ENCODE measurements at regions not wholly inside any gene's neighbourhood (a gene's known extent, or its start where the extent isn't known, plus 50 kb on each side); places are given as distances from the start of the nearest gene placed in this dataset.

DNA sequence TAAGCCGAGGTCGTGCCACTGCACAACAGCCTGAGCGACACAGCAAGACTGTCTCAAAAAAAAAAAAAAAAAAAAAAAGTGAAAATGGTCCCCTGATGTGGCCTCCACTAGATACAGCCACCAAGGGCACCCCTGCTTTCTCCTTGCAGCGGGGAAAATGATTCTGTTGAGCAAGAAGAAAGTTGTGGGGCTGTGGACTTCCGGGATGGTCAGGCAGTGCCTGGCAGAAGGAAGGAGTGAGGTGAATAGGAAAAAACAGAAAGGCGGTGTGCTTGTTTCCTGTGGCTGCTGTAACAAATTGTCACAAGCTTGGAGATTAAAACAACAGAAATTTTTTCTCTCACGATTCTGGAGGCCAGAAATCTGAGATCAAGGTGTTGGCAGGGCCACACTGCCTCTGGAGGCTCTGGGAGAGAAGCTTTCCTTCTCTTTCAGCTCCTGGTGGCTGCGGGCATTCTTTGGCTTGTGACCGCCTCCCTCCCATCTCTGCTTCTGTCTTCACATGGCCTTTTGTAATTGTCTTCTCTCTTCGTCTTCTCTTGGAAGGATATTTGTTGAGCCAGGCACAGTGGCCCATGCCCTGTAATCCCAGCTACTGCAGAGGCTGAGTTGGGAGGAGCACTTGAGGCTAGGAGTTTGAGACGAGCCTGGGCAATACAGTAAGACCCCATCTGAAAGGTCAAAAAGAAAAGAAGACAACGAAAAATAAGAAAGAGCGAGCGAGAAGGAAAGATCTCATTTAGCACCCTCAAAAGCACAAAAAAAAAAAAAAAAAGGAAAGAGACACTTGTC, 116.6 kb upstream of the MED13L start:
- Histone ChIP-seq H3K9me3 (ENCODE audit: control insufficient read depth in 2 of 2, low read length in 2 of 2) (peaks cover 0 to 3% of the 10 kb centered on the region in 2 donors), H3K36me3 (ENCODE audit: control insufficient read depth in 2 of 2, insufficient read depth in 2 of 2, low read length in 2 of 2) (no peaks in the 10 kb centered on the region), H3K4me3 (ENCODE audit: low read length in 2 of 2) (no peak overlapping the region), H3K27ac (ENCODE audit: low read length) (no peak overlapping the region), H3K27me3 (ENCODE audit: control insufficient read depth in 1 of 2, insufficient read depth in 2 of 2, low read length in 2 of 2) (no peaks in the 10 kb centered on the region), H3K4me1 (ENCODE audit: control insufficient read depth, insufficient read depth, low read length) (peaks cover 9% of the 10 kb centered on the region), H3K9ac (ENCODE audit: low read length in 2 of 2) (no peak overlapping the region)

DNA sequence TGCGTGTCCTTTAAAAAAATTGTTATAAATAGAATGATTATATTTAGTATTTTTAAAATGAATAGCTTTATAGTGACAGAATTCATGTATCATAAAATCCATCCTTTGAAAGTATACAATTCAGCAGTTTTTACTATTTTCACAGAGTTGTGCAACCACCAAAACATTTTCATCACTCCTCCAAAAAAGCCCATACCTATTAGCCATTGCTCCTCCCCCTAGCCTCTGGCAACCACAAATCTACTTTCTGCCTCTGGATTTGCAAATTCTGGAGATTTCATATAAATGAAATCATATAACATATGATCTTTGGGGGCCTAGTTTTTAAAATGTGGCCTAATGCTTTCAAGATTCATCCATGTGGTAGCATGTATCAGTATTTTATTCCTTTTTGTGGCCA, 117.9 kb upstream of the MED13L start:
- Histone ChIP-seq H3K9me3 (ENCODE audit: control insufficient read depth in 2 of 2, low read length in 2 of 2) (peaks cover 0 to 3% of the 10 kb centered on the region in 2 donors), H3K9ac (ENCODE audit: low read length in 2 of 2) (no peak overlapping the region), H3K36me3 (ENCODE audit: control insufficient read depth in 2 of 2, insufficient read depth in 2 of 2, low read length in 2 of 2) (no peaks in the 10 kb centered on the region), H3K4me3 (ENCODE audit: low read length in 2 of 2) (no peak overlapping the region), H3K27me3 (ENCODE audit: control insufficient read depth in 1 of 2, insufficient read depth in 2 of 2, low read length in 2 of 2) (no peaks in the 10 kb centered on the region), H3K4me1 (ENCODE audit: control insufficient read depth, insufficient read depth, low read length) (peaks cover 4% of the 10 kb centered on the region), H3K27ac (ENCODE audit: low read length) (no peak overlapping the region)

- H3K4me1 ChIP-seq (ENCODE audit: control insufficient read depth, insufficient read depth, low read length), result no peaks in the 10 kb centered on the region
- H3K9me3 ChIP-seq (ENCODE audit: control insufficient read depth in 2 of 2, low read length in 2 of 2), result no peaks in the 10 kb centered on the region
- H3K9ac ChIP-seq (ENCODE audit: low read length in 2 of 2), result no peak overlapping the region
- H3K27me3 ChIP-seq (ENCODE audit: control insufficient read depth in 1 of 2, insufficient read depth in 2 of 2, low read length in 2 of 2), result no peaks in the 10 kb centered on the region
- H3K36me3 ChIP-seq (ENCODE audit: control insufficient read depth in 2 of 2, insufficient read depth in 2 of 2, low read length in 2 of 2), result no peaks in the 10 kb centered on the region
- H3K27ac ChIP-seq (ENCODE audit: low read length), result no peak overlapping the region
- H3K4me3 ChIP-seq (ENCODE audit: low read length in 2 of 2), result no peak overlapping the region
These were observed 119.7 kb upstream of the MED13L start for GRCh38 chr12:116397148-116397547.

GRCh38 chr12:116398193-116398592, 120.7 kb upstream of the MED13L start:
- Histone ChIP-seq H3K27me3 (ENCODE audit: control insufficient read depth in 1 of 2, insufficient read depth in 2 of 2, low read length in 2 of 2) (no peaks in the 10 kb centered on the region), H3K9ac (ENCODE audit: low read length in 2 of 2) (no peak overlapping the region), H3K27ac (ENCODE audit: low read length) (no peak overlapping the region), H3K4me3 (ENCODE audit: low read length in 2 of 2) (no peak overlapping the region), H3K36me3 (ENCODE audit: control insufficient read depth in 2 of 2, insufficient read depth in 2 of 2, low read length in 2 of 2) (no peaks in the 10 kb centered on the region), H3K4me1 (ENCODE audit: control insufficient read depth, insufficient read depth, low read length) (no peaks in the 10 kb centered on the region), H3K9me3 (ENCODE audit: control insufficient read depth in 2 of 2, low read length in 2 of 2) (no peaks in the 10 kb centered on the region)

DNA sequence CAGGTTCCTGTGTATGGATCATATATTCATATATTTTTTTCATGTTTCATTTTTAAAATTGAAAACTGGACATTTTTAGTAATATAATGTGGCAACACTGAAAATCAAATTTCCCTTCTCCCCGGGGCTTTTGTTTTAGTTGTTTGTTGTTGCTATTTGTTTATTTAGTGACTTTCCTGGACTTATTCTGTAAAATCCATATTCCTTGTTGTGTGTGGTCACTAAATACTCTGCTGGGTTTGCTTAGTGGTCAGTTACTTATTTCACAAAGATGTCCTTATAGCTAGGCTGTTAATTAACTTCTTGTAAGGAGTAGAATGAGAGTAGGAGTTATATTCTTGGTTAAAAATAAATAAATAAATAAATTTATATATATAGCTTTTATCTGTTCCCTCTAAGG, 121.6 kb upstream of the MED13L start:
- Histone ChIP-seq H3K4me1 (ENCODE audit: control insufficient read depth, insufficient read depth, low read length) (no peaks in the 10 kb centered on the region), H3K27me3 (ENCODE audit: control insufficient read depth in 1 of 2, insufficient read depth in 2 of 2, low read length in 2 of 2) (no peaks in the 10 kb centered on the region), H3K27ac (ENCODE audit: low read length) (no peak overlapping the region), H3K9ac (ENCODE audit: low read length in 2 of 2) (no peak overlapping the region), H3K4me3 (ENCODE audit: low read length in 2 of 2) (no peak overlapping the region), H3K9me3 (ENCODE audit: control insufficient read depth in 2 of 2, low read length in 2 of 2) (no peaks in the 10 kb centered on the region), H3K36me3 (ENCODE audit: control insufficient read depth in 2 of 2, insufficient read depth in 2 of 2, low read length in 2 of 2) (no peaks in the 10 kb centered on the region)

- Histone ChIP-seq H3K4me3 (ENCODE audit: low read length in 2 of 2) (no peak overlapping the region), H3K9me3 (ENCODE audit: control insufficient read depth in 2 of 2, low read length in 2 of 2) (no peaks in the 10 kb centered on the region), H3K27me3 (ENCODE audit: control insufficient read depth in 1 of 2, insufficient read depth in 2 of 2, low read length in 2 of 2) (no peaks in the 10 kb centered on the region), H3K4me1 (ENCODE audit: control insufficient read depth, insufficient read depth, low read length) (no peaks in the 10 kb centered on the region), H3K27ac (ENCODE audit: low read length) (no peak overlapping the region), H3K9ac (ENCODE audit: low read length in 2 of 2) (no peak overlapping the region), H3K36me3 (ENCODE audit: control insufficient read depth in 2 of 2, insufficient read depth in 2 of 2, low read length in 2 of 2) (no peaks in the 10 kb centered on the region)
These were observed 123.3 kb upstream of the MED13L start for GRCh38 chr12:116400636-116401372.

DNA sequence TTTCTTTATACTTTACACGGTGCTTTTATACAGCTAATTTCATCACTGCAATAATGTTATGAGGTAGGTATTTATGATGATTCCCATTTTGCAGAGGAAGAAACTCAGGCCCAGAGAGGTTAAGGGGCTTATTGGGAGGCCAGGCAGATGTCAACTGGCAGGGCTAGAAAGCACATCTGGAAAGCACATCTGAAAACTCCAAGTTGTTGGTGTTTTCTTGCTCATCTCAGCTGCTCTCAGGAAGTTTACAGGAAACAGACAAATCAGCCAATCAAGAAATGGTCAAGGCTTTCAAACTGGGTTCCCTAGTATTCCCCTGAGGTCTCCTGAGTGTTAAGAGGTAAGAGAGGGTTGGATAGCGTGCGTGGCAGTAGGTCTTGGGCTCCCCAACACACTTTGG, 124.1 kb upstream of the MED13L start:
- Histone ChIP-seq H3K9ac (ENCODE audit: low read length in 2 of 2) (no peak overlapping the region), H3K4me3 (ENCODE audit: low read length in 2 of 2) (no peak overlapping the region), H3K4me1 (ENCODE audit: control insufficient read depth, insufficient read depth, low read length) (peaks cover 4% of the 10 kb centered on the region), H3K27ac (ENCODE audit: low read length) (no peak overlapping the region), H3K36me3 (ENCODE audit: control insufficient read depth in 2 of 2, insufficient read depth in 2 of 2, low read length in 2 of 2) (no peaks in the 10 kb centered on the region), H3K27me3 (ENCODE audit: control insufficient read depth in 1 of 2, insufficient read depth in 2 of 2, low read length in 2 of 2) (no peaks in the 10 kb centered on the region), H3K9me3 (ENCODE audit: control insufficient read depth in 2 of 2, low read length in 2 of 2) (no peaks in the 10 kb centered on the region)

DNA sequence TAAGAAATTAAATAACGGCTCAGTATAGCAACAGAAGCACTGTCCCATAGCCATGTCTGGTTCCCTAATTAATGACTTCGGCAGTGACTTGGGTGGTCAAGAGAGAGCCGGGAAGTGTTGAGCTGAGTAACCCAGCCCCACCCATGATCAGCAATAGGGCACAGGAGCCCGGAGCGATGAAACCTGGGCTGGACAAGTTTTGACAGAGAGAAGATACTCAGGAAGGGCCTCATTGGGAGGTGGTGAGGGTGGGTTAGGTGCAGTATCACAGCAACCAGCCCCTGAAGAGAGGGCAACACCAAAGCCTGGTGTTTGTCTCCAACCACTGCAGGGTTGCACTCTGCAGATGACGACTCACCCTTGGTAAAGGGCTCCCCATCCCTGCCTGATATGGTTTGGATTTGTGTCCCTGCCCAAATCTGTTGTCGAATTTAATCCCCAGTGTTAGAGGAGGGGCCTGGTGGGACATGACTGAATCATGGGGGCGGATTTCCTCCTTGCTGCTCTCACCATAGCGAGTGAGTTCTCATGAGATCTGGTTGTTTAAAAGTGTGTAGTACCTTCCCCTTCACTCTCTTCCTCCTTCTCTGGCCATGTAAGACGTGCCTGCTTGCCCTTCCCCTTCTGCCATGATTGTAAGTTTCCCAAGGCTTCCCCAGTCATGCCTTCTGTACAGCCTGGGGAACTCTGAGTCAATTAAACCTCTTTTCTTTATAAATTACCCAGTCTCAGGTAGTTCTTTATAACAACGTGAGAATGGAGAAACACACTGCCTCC, 124.9 kb upstream of the MED13L start:
- Histone ChIP-seq H3K4me3 (ENCODE audit: low read length in 2 of 2) (no peak overlapping the region), H3K36me3 (ENCODE audit: control insufficient read depth in 2 of 2, insufficient read depth in 2 of 2, low read length in 2 of 2) (no peaks in the 10 kb centered on the region), H3K27ac (ENCODE audit: low read length) (no peak overlapping the region), H3K9me3 (ENCODE audit: control insufficient read depth in 2 of 2, low read length in 2 of 2) (no peaks in the 10 kb centered on the region), H3K9ac (ENCODE audit: low read length in 2 of 2) (no peak overlapping the region), H3K4me1 (ENCODE audit: control insufficient read depth, insufficient read depth, low read length) (peaks cover 4% of the 10 kb centered on the region), H3K27me3 (ENCODE audit: control insufficient read depth in 1 of 2, insufficient read depth in 2 of 2, low read length in 2 of 2) (no peaks in the 10 kb centered on the region)

DNA sequence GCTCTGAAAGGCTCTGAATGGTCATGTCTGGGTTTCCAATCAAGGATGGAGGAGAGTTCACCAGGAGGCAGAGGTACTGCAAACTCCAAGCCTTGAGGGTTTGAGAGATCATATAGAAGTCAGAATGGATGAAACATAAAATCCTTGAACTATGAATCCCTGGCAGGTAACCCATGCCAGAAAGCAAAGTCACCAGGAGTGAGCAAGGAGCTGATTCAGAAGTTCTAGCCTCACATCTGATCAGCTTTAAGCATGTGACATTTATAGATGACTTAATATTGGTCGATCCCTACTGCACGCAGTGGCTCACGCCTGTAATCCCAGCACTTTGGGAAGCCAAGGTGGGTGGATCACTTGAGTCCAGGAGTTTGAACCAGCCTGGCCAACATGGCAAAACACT, 126.1 kb upstream of the MED13L start:
- Histone ChIP-seq H3K27me3 (ENCODE audit: control insufficient read depth in 1 of 2, insufficient read depth in 2 of 2, low read length in 2 of 2) (no peaks in the 10 kb centered on the region), H3K4me1 (ENCODE audit: control insufficient read depth, insufficient read depth, low read length) (peaks cover 4% of the 10 kb centered on the region), H3K9me3 (ENCODE audit: control insufficient read depth in 2 of 2, low read length in 2 of 2) (no peaks in the 10 kb centered on the region), H3K27ac (ENCODE audit: low read length) (no peak overlapping the region), H3K4me3 (ENCODE audit: low read length in 2 of 2) (no peak overlapping the region), H3K36me3 (ENCODE audit: control insufficient read depth in 2 of 2, insufficient read depth in 2 of 2, low read length in 2 of 2) (no peaks in the 10 kb centered on the region), H3K9ac (ENCODE audit: low read length in 2 of 2) (no peak overlapping the region)

DNA sequence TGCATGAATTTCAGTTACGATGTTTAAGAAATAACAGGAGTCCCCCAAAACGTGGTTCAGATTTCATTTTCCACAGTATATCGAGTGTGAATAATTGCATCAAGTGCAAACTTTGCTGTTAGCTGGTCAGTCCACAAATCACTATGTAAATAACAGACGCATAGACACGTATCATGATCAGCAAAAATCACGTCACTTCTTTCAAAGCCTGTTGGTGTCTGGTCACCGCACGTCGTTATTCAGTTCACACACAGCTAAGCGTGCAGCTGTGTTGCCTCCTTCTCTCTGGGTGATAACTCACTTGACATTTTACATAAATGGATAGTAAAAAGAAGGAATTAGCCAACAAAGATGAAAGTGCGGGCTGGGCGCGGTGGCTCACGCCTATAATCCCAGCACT, 126.8 kb upstream of the MED13L start:
- peaks cover 4% of the 10 kb centered on the region for H3K4me1 ChIP-seq (ENCODE audit: control insufficient read depth, insufficient read depth, low read length)
- H3K4me3 ChIP-seq (ENCODE audit: low read length in 2 of 2), result no peak overlapping the region
- H3K27ac ChIP-seq (ENCODE audit: low read length), result no peak overlapping the region
- H3K27me3 ChIP-seq (ENCODE audit: control insufficient read depth in 1 of 2, insufficient read depth in 2 of 2, low read length in 2 of 2), result no peaks in the 10 kb centered on the region
- H3K9ac ChIP-seq (ENCODE audit: low read length in 2 of 2), result no peak overlapping the region
- no peaks in the 10 kb centered on the region for H3K9me3 ChIP-seq (ENCODE audit: control insufficient read depth in 2 of 2, low read length in 2 of 2)
- no peaks in the 10 kb centered on the region for H3K36me3 ChIP-seq (ENCODE audit: control insufficient read depth in 2 of 2, insufficient read depth in 2 of 2, low read length in 2 of 2)
